Caco-2 (cell line): ENCODE measurements at regions not wholly inside any gene's neighbourhood (a gene's known extent, or its start where the extent isn't known, plus 50 kb on each side); places are given as distances from the start of the nearest gene placed in this dataset.

Experiments
- BruUV-seq: library from RNA; stranded (reverse); fragments of 400-500 nt; replicated peaks from 2 replicates; lab custom pipeline; 2021; lab: Mats Ljungman, UMichigan
- CTCF ChIA-PET: fragments of 300-600 bp; sonication (Branson Sonifier 250); formaldehyde crosslinking; loops from one replicate; lab custom pipeline; 2022; ENCODE audit warnings: antibody characterized with exemption; lab: Charles Lee
- POLR2A ChIA-PET: fragments of 300-600 bp; sonication (Branson Sonifier 250); formaldehyde crosslinking; loops from one replicate; lab custom pipeline; 2022; ENCODE audit warnings: antibody characterized with exemption; lab: Charles Lee
- DNase-seq, 2 experiments: peaks; one replicate each; pipeline versions ENCODE4 v3.0.0 to v3.0.0-alpha.2; 2020 to 2022
- H3K27me3 ChIP-seq: replicated peaks from 2 replicates; pipeline ENCODE4 v1.6.0; 2011; ENCODE audit warnings: low read length; ENCODE audit not compliant: control insufficient read depth, insufficient read depth
- H3K36me3 ChIP-seq: 2 replicates; pipeline ENCODE4 v1.5.1; 2011; ENCODE audit warnings: low read length; ENCODE audit not compliant: control insufficient read depth, insufficient read depth
- H3K4me1 ChIP-seq: fragments of 250-450 bp; sonication (Bioruptor Pico); 2 replicates; pipeline ENCODE4 v1.5.1; 2020; ENCODE audit warnings: mild to moderate bottlenecking
- H3K4me3 ChIP-seq: 2 replicates; pipeline ENCODE4 v1.5.1; 2011; ENCODE audit warnings: low read depth, mild to moderate bottlenecking, control low read depth, low read length
- H3K9me3 ChIP-seq: fragments of 250-450 bp; sonication (Bioruptor Pico); 2 replicates; pipeline ENCODE4 v1.5.1; 2020; ENCODE audit warnings: mild to moderate bottlenecking, moderate library complexity
- H3K27ac Mint-ChIP-seq: one replicate; pipeline ENCODE4 v1.8.0; 2022; ENCODE audit warnings: mixed read lengths; ENCODE audit not compliant: unreplicated experiment
- H3K27me3 Mint-ChIP-seq: one replicate; pipeline ENCODE4 v1.8.0; 2022; ENCODE audit warnings: mixed read lengths; ENCODE audit not compliant: insufficient read depth, unreplicated experiment
- H3K36me3 Mint-ChIP-seq: one replicate; pipeline ENCODE4 v1.8.0; 2022; ENCODE audit warnings: mild to moderate bottlenecking, mixed read lengths; ENCODE audit not compliant: insufficient read depth, unreplicated experiment
- H3K4me1 Mint-ChIP-seq: one replicate; pipeline ENCODE4 v1.8.0; 2022; ENCODE audit warnings: low read depth, mixed read lengths; ENCODE audit not compliant: unreplicated experiment
- H3K4me3 Mint-ChIP-seq: one replicate; pipeline ENCODE4 v1.8.0; 2022; ENCODE audit warnings: mild to moderate bottlenecking, moderate library complexity, mixed read lengths; ENCODE audit not compliant: unreplicated experiment
- H3K9me3 Mint-ChIP-seq: one replicate; pipeline ENCODE4 v1.8.0; 2022; ENCODE audit warnings: mixed read lengths; ENCODE audit not compliant: unreplicated experiment
- intact Hi-C: fragments of 100-400 bp; cut with micrococcal nuclease; formaldehyde crosslinking; loops from one replicate; pipeline ENCODE4 v1.10.0; 2022; ENCODE audit not compliant: unreplicated experiment
- TF ChIP-seq, protein P1 (sequence below), 2 experiments: fragments of 200-600 bp in 1 of 2; IDR thresholded peaks; 1 replicate in 1 of 2; 2 replicates in 1 of 2; pipeline versions ENCODE4 v1.5.1 to v1.8.0; 2011 to 2022; ENCODE audit warnings: antibody characterized with exemption in 1 of 2, control low read depth in 1 of 2, inconsistent platforms in 1 of 2, low read depth in 1 of 2, low read length in 1 of 2, mild to moderate bottlenecking in 1 of 2, moderate library complexity in 1 of 2; ENCODE audit not compliant: insufficient read depth in 1 of 2, severe bottlenecking in 1 of 2, unreplicated experiment in 1 of 2

DNA sequence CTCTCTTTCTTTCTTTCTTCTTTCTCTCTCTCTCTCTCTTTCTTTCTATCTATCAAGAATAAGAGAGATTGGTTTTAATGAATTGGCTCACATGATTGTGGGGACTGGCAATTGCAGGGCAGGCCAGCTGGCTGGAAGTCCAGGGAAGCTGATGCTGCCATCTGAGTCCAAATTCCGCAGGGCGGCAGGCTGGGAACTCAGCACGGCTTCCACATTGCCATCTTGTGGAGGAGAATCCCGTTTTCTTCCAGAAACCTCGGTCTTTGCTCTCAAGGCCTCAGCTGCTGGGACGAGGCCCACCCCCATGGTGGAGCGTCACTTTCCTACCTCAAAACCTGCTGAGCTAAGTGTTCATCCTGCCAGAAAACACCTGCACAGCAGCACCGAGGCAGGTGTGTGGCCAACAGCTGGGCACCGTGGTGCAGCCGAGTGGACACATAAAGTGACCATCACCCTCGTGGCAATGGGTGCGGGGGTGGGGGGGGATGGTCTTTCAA, 58.8 kb upstream of the SLCO4A1 start:
- ChIA-PET POLR2A (interaction anchor here (0.6 kb wide), 1 partner anchor 218 kb away, joined by 3 read pairs; no protein-coding TSS in a partner anchor), CTCF (interaction anchor here (0.6 to 2.7 kb wide), 12 partner anchors 11 to 211 kb away, joined by 3 to 20 read pairs (median 3); no protein-coding TSS in a partner anchor)
- H3K9me3 Mint-ChIP-seq: no peaks in the 10 kb centered on the region
- intact Hi-C loops: loop anchor here (1.0 kb wide), 2 partner anchors 33 to 105 kb away; no protein-coding TSS in a partner anchor
- TF ChIP-seq, protein P1, sequence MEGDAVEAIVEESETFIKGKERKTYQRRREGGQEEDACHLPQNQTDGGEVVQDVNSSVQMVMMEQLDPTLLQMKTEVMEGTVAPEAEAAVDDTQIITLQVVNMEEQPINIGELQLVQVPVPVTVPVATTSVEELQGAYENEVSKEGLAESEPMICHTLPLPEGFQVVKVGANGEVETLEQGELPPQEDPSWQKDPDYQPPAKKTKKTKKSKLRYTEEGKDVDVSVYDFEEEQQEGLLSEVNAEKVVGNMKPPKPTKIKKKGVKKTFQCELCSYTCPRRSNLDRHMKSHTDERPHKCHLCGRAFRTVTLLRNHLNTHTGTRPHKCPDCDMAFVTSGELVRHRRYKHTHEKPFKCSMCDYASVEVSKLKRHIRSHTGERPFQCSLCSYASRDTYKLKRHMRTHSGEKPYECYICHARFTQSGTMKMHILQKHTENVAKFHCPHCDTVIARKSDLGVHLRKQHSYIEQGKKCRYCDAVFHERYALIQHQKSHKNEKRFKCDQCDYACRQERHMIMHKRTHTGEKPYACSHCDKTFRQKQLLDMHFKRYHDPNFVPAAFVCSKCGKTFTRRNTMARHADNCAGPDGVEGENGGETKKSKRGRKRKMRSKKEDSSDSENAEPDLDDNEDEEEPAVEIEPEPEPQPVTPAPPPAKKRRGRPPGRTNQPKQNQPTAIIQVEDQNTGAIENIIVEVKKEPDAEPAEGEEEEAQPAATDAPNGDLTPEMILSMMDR (IDR thresholded peaks at IDR 0.05; ENCODE audit: insufficient read depth in 1 of 2, low read depth in 1 of 2, low read length in 1 of 2, severe bottlenecking in 1 of 2, unreplicated experiment in 1 of 2): peak; percentile 33 to 76
- H3K4me1 ChIP-seq: no peaks in the 10 kb centered on the region
- no peak overlapping the region for H3K4me3 Mint-ChIP-seq
- no peak overlapping the region for H3K27ac Mint-ChIP-seq
- H3K36me3 Mint-ChIP-seq: no peaks in the 10 kb centered on the region
- H3K36me3 ChIP-seq: no peaks in the 10 kb centered on the region
- H3K4me1 Mint-ChIP-seq: peaks cover 6% of the 10 kb centered on the region
- BruUV-seq: no TSS peak
- peaks cover 21% of the 10 kb centered on the region for H3K27me3 Mint-ChIP-seq
- H3K4me3 ChIP-seq: no peak overlapping the region
- DNase-seq: peak in 1 of 2 experiments; percentile 69
- H3K27me3 ChIP-seq: no peaks in the 10 kb centered on the region
- H3K9me3 ChIP-seq: no peaks in the 10 kb centered on the region

DNA sequence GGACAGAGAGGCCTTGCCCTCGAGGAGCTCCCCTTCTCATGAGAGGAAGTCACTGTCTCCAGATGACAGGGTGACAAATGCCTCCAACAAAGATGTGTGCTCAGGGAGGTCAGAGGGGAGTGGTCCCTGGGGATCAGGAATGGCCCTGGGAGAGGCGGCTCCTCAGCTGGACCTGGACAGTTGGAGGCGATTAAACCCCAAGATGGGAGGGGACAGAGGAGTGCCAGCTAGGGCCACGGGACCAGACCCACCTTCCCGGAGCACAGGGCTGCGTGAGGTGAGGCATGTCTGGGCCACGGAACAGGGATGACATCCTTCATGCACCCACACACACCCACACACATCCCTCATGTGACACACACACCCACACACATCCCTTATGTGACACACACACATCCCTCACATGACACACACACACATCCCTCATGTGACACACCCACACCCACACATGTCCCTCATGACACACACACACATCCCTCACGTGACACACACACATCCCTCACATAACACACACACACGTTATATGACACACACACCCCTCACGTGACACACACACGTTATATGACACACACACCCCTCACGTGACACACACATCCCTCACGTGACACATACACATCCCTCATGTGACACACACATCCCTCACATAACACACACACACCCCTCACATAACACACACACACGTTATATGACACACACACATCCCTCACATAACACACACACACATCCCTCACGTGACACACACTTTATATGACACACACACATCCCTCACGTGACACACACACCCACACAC, 57.4 kb upstream of the SLCO4A1 start:
- Histone ChIP-seq H3K9me3 (no peaks in the 10 kb centered on the region), H3K36me3 (no peaks in the 10 kb centered on the region), H3K27me3 (0 out of 2 replicates have a peak, but pooled peaks cover 1% of the 10 kb centered on the region), H3K4me1 (no peaks in the 10 kb centered on the region), H3K4me3 (no peak overlapping the region)
- intact Hi-C loops: no loop called here
- Mint-ChIP-seq H3K4me3 (no peak overlapping the region), H3K27me3 (peaks cover 10% of the 10 kb centered on the region), H3K27ac (no peak overlapping the region), H3K36me3 (no peaks in the 10 kb centered on the region), H3K9me3 (no peaks in the 10 kb centered on the region), H3K4me1 (peaks cover 6% of the 10 kb centered on the region)
- no peak for DNase-seq
- ChIA-PET POLR2A (no interaction called here), CTCF (interaction anchor here (1.0 to 2.7 kb wide), 5 partner anchors 22 to 106 kb away, joined by 3 to 20 read pairs (median 6); no protein-coding TSS in a partner anchor)
- BruUV-seq: no TSS peak
- TF ChIP-seq, protein P1 (IDR thresholded peaks at IDR 0.05; ENCODE audit: insufficient read depth in 1 of 2, low read depth in 1 of 2, low read length in 1 of 2, severe bottlenecking in 1 of 2, unreplicated experiment in 1 of 2): no peak

DNA sequence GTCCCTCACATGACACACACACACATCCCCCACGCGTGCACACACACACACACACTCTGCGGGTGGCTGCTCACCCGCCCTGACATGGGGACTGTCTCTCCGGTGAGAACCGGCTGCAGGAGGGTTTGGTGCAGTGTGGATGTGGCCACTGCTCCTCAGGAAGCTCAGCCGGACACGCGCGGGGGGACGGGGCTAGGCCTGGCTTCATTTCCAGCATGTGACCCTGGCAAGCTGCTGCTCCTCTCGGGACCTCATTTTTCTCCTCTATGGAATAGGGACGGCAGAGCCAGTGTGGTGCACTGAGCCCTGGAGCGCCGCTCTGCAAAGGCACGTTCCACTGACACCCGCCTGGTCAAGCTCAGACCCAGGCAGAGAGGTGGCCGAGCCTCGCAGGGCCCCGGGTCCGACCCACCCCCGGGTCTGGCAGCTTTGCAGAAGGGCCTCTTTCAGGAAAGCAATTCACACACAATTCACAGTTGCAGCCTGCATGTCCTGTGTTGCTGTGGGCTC, 56.8 kb upstream of the SLCO4A1 start:
- no peaks in the 10 kb centered on the region for H3K4me1 ChIP-seq
- ChIA-PET CTCF (interaction anchor here (1.5 kb wide), 1 partner anchor 31 kb away, joined by 5 read pairs; no protein-coding TSS in a partner anchor), POLR2A (no interaction called here)
- no TSS peak for BruUV-seq
- H3K36me3 ChIP-seq: no peaks in the 10 kb centered on the region
- no peaks in the 10 kb centered on the region for H3K9me3 ChIP-seq
- Mint-ChIP-seq H3K9me3 (no peaks in the 10 kb centered on the region), H3K4me3 (no peak overlapping the region), H3K36me3 (no peaks in the 10 kb centered on the region), H3K27me3 (peaks cover 9% of the 10 kb centered on the region), H3K4me1 (peaks cover 6% of the 10 kb centered on the region), H3K27ac (no peak overlapping the region)
- DNase-seq: no peak
- intact Hi-C loops: no loop called here
- 0 out of 2 replicates have a peak, but pooled peaks cover 2% of the 10 kb centered on the region for H3K27me3 ChIP-seq
- TF ChIP-seq, protein P1 (IDR thresholded peaks at IDR 0.05; ENCODE audit: insufficient read depth in 1 of 2, low read depth in 1 of 2, low read length in 1 of 2, severe bottlenecking in 1 of 2, unreplicated experiment in 1 of 2): no peak
- H3K4me3 ChIP-seq: no peak overlapping the region
